RWPE2 (cell line): ENCODE measurements at regions not wholly inside any gene's neighbourhood (a gene's known extent, or its start where the extent isn't known, plus 50 kb on each side); places are given as distances from the start of the nearest gene placed in this dataset.
A peak's percentile ranks its signal among the peaks of the same experiment; 100 is the strongest.
"Not testable (repeated sequence)": the region's sequence is repeated elsewhere in the genome, so short reads cannot be mapped to it uniquely, and the experiment has no call there.

Source experiments
- ATAC-seq: fragments of 200-7000 bp; cut with Tn5 transposase; 3 replicates; pipeline ENCODE4 v1.9.1; 2021; ENCODE audit warnings: low read depth
- DNase-seq: peaks from one replicate; pipeline ENCODE4 v3.0.0-alpha.2; 2020; ENCODE audit warnings: low spot score
- H3K27ac ChIP-seq: fragments of 450-650 bp; 2 replicates; pipeline ENCODE4 v1.5.1; 2017; ENCODE audit warnings: mild to moderate bottlenecking; ENCODE audit not compliant: poor library complexity, severe bottlenecking
- H3K27me3 ChIP-seq: fragments of 250-450 bp; sonication (Bioruptor Pico); 2 replicates; pipeline ENCODE4 v1.5.1; 2021; ENCODE audit warnings: mild to moderate bottlenecking, moderate library complexity; ENCODE audit not compliant: insufficient read depth, poor library complexity, severe bottlenecking
- H3K36me3 ChIP-seq: fragments of 250-450 bp; sonication (Bioruptor Pico); 2 replicates; pipeline ENCODE4 v1.5.1; 2020; ENCODE audit warnings: low read depth, mild to moderate bottlenecking, moderate library complexity
- H3K4me1 ChIP-seq: fragments of 250-450 bp; sonication (Bioruptor Pico); 2 replicates; pipeline ENCODE4 v1.5.1; 2021; ENCODE audit warnings: mild to moderate bottlenecking, moderate library complexity; ENCODE audit not compliant: insufficient read depth, poor library complexity, severe bottlenecking
- H3K4me3 ChIP-seq: fragments of 250-450 bp; sonication (Bioruptor Pico); 2 replicates; pipeline ENCODE4 v1.5.1; 2021; ENCODE audit warnings: mild to moderate bottlenecking, moderate library complexity; ENCODE audit not compliant: severe bottlenecking
- H3K9me3 ChIP-seq: fragments of 250-450 bp; sonication (Bioruptor Pico); 2 replicates; pipeline ENCODE4 v1.5.1; 2021; ENCODE audit warnings: mild to moderate bottlenecking, moderate library complexity; ENCODE audit not compliant: severe bottlenecking
- TF ChIP-seq, protein P1 (sequence below): fragments of 450-650 bp; IDR thresholded peaks from one replicate; pipeline ENCODE4 v1.5.1; 2017; ENCODE audit warnings: mild to moderate bottlenecking, moderate library complexity; ENCODE audit not compliant: poor library complexity, severe bottlenecking

DNA sequence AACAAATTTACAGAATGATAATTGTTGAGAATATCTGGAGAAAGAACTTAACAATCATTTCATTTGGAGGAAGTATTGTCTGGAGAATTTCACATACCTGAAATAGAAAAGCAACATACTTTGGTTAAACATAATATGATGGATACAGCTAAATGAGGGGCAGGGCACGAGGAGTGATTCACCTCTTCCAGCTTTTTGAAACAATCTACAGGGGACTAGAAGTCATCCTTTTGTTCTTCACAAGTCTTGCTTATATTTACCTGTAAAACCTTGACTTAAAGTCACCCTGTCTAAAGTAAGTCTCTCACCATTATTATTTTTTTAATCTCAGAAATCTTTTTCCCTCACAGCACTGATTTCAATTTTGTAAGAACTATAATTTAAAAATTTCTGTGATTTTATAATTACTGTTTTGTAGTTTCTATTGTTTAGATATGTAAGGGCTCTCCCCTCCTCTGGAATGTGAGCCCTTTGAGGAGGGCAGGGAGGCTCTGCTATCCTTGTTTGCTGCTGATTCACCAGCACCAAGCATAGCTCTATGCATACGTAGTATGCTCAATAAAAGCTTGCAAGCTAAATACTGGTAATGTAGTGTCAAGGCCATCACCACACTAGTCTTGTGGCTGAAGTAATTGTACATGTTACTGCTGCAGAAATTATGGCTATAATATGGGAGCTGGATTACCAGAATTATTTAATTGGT is 193.9 kb upstream of the THRB start:
- H3K36me3 ChIP-seq = no peaks in the 10 kb centered on the region
- no peak overlapping the region for H3K4me3 ChIP-seq
- H3K27me3 ChIP-seq = no peaks in the 10 kb centered on the region
- ATAC-seq (peak; percentile 98), DNase-seq (no peak)
- peaks cover 18% of the 10 kb centered on the region for H3K4me1 ChIP-seq
- TF ChIP-seq, protein P1, sequence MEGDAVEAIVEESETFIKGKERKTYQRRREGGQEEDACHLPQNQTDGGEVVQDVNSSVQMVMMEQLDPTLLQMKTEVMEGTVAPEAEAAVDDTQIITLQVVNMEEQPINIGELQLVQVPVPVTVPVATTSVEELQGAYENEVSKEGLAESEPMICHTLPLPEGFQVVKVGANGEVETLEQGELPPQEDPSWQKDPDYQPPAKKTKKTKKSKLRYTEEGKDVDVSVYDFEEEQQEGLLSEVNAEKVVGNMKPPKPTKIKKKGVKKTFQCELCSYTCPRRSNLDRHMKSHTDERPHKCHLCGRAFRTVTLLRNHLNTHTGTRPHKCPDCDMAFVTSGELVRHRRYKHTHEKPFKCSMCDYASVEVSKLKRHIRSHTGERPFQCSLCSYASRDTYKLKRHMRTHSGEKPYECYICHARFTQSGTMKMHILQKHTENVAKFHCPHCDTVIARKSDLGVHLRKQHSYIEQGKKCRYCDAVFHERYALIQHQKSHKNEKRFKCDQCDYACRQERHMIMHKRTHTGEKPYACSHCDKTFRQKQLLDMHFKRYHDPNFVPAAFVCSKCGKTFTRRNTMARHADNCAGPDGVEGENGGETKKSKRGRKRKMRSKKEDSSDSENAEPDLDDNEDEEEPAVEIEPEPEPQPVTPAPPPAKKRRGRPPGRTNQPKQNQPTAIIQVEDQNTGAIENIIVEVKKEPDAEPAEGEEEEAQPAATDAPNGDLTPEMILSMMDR = no peak
- no peaks in the 10 kb centered on the region for H3K9me3 ChIP-seq
- peak overlapping the region; percentile 60 for H3K27ac ChIP-seq

- no peaks in the 10 kb centered on the region for H3K36me3 ChIP-seq
- H3K9me3 ChIP-seq = no peaks in the 10 kb centered on the region
- H3K4me3 ChIP-seq = no peak overlapping the region
- no peak for ATAC-seq
- no peaks in the 10 kb centered on the region for H3K27me3 ChIP-seq
- DNase-seq = no peak
- peak overlapping the region; percentile 60 for H3K27ac ChIP-seq
- TF ChIP-seq, protein P1 = no peak
- H3K4me1 ChIP-seq = peaks cover 13% of the 10 kb centered on the region
Observed at GRCh38 chr3:24689353-24689752, 194.7 kb upstream of the THRB start.

DNA sequence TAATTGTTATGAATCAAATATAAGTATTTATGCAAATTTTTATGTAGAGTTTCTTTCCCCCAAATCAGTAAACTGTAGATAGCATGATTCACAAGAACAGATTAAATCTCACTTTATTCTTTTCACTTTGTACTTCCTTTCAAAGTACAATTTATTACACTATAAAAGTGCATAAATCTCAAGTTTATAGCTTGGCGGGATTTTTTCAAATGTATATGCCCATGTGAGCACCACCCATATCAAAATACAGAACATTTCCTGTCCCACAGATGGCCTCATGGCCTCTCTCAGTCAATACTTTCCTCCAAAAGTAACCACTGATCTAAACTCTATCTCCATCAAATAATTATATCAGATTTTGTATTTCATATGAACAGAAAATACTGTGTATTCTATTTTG is 196.1 kb upstream of the THRB start:
- no peak for ATAC-seq
- Histone ChIP-seq H3K4me1 (peaks cover 13% of the 10 kb centered on the region), H3K27me3 (no peaks in the 10 kb centered on the region), H3K9me3 (no peaks in the 10 kb centered on the region), H3K36me3 (no peaks in the 10 kb centered on the region), H3K4me3 (no peak overlapping the region), H3K27ac (no peak overlapping the region)
- TF ChIP-seq, protein P1 = no peak
- DNase-seq = no peak

GRCh38 chr3:24699078-24699477 is 204.4 kb upstream of the THRB start:
- ATAC-seq, H3K9me3 ChIP-seq, H3K4me3 ChIP-seq, DNase-seq, H3K36me3 ChIP-seq, H3K4me1 ChIP-seq, H3K27ac ChIP-seq, H3K27me3 ChIP-seq: not testable (repeated sequence)

DNA sequence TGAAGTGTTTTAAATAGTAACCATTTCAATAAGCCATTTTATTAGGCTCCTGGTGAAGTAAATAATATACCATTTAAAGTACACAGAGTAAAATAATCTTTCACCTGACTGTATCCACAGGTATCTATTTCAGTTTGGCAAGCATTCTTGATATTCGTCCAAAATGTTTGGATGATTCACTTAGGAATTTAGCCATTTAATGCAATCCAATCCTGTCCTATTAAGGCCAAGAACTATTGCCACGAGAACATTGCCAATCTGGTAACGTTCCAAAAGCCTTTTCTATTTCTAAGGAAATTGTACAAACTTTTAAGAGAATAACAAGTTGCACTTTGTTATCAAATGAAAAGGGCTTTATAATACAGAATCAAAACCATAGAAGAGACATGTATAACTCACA is 209.8 kb upstream of the THRB start:
- H3K9me3 ChIP-seq = no peaks in the 10 kb centered on the region
- DNase-seq (no peak), ATAC-seq (no peak)
- no peaks in the 10 kb centered on the region for H3K36me3 ChIP-seq
- no peak overlapping the region for H3K4me3 ChIP-seq
- H3K27ac ChIP-seq = no peak overlapping the region
- H3K27me3 ChIP-seq = no peaks in the 10 kb centered on the region
- TF ChIP-seq, protein P1 = no peak
- no peaks in the 10 kb centered on the region for H3K4me1 ChIP-seq
